ENCODE measurements at regions not wholly inside any gene's neighbourhood (a gene's known extent, or its start where the extent isn't known, plus 50 kb on each side); places are given as distances from the start of the nearest gene placed in this dataset.

- no peak for TF ChIP-seq CTCF (conservative IDR thresholded peaks at IDR 0.05; ENCODE audit: low read length)
- H3K4me3 ChIP-seq (ENCODE audit: low read length): no peak overlapping the region
- DNase-seq (ENCODE audit: low read depth): no peak
Observed at GRCh38 chr2:224109751-224110150, 70.7 kb upstream of the SERPINE2 start.

- no peak for DNase-seq (ENCODE audit: low read depth)
- TF ChIP-seq CTCF (conservative IDR thresholded peaks at IDR 0.05; ENCODE audit: low read length): no peak
- no peak overlapping the region for H3K4me3 ChIP-seq (ENCODE audit: low read length)
Observed at GRCh38 chr2:224106794-224107193, 67.7 kb upstream of the SERPINE2 start.

GRCh38 chr2:224104668-224105386, 65.7 kb upstream of the SERPINE2 start:
- H3K4me3 ChIP-seq (ENCODE audit: low read length): no peak overlapping the region
- peak; percentile 31 for DNase-seq (ENCODE audit: low read depth)
- no peak for TF ChIP-seq CTCF (conservative IDR thresholded peaks at IDR 0.05; ENCODE audit: low read length)

- no peak for TF ChIP-seq CTCF (conservative IDR thresholded peaks at IDR 0.05; ENCODE audit: low read length)
- no peak for DNase-seq (ENCODE audit: low read depth)
- no peak overlapping the region for H3K4me3 ChIP-seq (ENCODE audit: low read length)
Observed at GRCh38 chr2:224103651-224104050, 64.6 kb upstream of the SERPINE2 start.

- H3K4me3 ChIP-seq (ENCODE audit: low read length): no peak overlapping the region
- no peak for DNase-seq (ENCODE audit: low read depth)
- TF ChIP-seq CTCF (conservative IDR thresholded peaks at IDR 0.05; ENCODE audit: low read length): no peak
Observed at GRCh38 chr2:224102991-224103390, 63.9 kb upstream of the SERPINE2 start.

- peak; percentile 100 for DNase-seq (ENCODE audit: low read depth)
- TF ChIP-seq CTCF (conservative IDR thresholded peaks at IDR 0.05; ENCODE audit: low read length): 0 out of 2 replicates have a peak, but pooled peaks have one; percentile 4
- no peak overlapping the region for H3K4me3 ChIP-seq (ENCODE audit: low read length)
Observed at GRCh38 chr2:224101820-224102630, 62.9 kb upstream of the SERPINE2 start.

Data from AG10803 (cell line).